ENCODE measurements at regions not wholly inside any gene's neighbourhood (a gene's known extent, or its start where the extent isn't known, plus 50 kb on each side); places are given as distances from the start of the nearest gene placed in this dataset.

- H3K9ac ChIP-seq (ENCODE audit: low read length): no peak overlapping the region
- no peak overlapping the region for H3K4me2 ChIP-seq (ENCODE audit: low read depth, low read length, poor library complexity, severe bottlenecking)
- no peaks in the 10 kb centered on the region for H3K36me3 ChIP-seq (ENCODE audit: insufficient read depth, low read length)
- H3K27ac ChIP-seq (ENCODE audit: low read length): no peak overlapping the region
- H3K9me3 ChIP-seq (ENCODE audit: low read length): no peaks in the 10 kb centered on the region
- no peaks in the 10 kb centered on the region for H3K79me2 ChIP-seq (ENCODE audit: low read length)
- no peaks in the 10 kb centered on the region for H4K20me1 ChIP-seq (ENCODE audit: insufficient read depth, low read depth, low read length)
- H2AFZ ChIP-seq (ENCODE audit: low read length): no peak overlapping the region
- H3K4me3 ChIP-seq (ENCODE audit: low read length): no peak overlapping the region
- no peaks in the 10 kb centered on the region for H3K9me2 ChIP-seq (replicated peaks; ENCODE audit: insufficient read depth, low read length)
- H3K4me1 ChIP-seq (ENCODE audit: low read length): no peaks in the 10 kb centered on the region
- H3K27me3 ChIP-seq (ENCODE audit: low read length): no peaks in the 10 kb centered on the region
- no peak for DNase-seq
Measured at GRCh38 chr7:49432254-49432653, 341.2 kb upstream of the VWC2 start.

- Histone ChIP-seq H3K9ac (ENCODE audit: low read length) (no peak overlapping the region), H3K36me3 (ENCODE audit: insufficient read depth, low read length) (no peaks in the 10 kb centered on the region), H3K27me3 (ENCODE audit: low read length) (no peaks in the 10 kb centered on the region), H3K4me2 (ENCODE audit: low read depth, low read length, poor library complexity, severe bottlenecking) (no peak overlapping the region), H4K20me1 (ENCODE audit: insufficient read depth, low read depth, low read length) (no peaks in the 10 kb centered on the region), H3K4me3 (ENCODE audit: low read length) (no peak overlapping the region), H2AFZ (ENCODE audit: low read length) (no peak overlapping the region), H3K9me2 (replicated peaks; ENCODE audit: insufficient read depth, low read length) (no peaks in the 10 kb centered on the region), H3K79me2 (ENCODE audit: low read length) (no peaks in the 10 kb centered on the region), H3K27ac (ENCODE audit: low read length) (no peak overlapping the region), H3K4me1 (ENCODE audit: low read length) (no peaks in the 10 kb centered on the region), H3K9me3 (ENCODE audit: low read length) (no peaks in the 10 kb centered on the region)
- DNase-seq: no peak
Measured at GRCh38 chr7:49433794-49434193, 339.6 kb upstream of the VWC2 start.

GRCh38 chr7:49434846-49435245, 338.6 kb upstream of the VWC2 start:
- no peaks in the 10 kb centered on the region for H3K4me1 ChIP-seq (ENCODE audit: low read length)
- DNase-seq: no peak
- H3K27ac ChIP-seq (ENCODE audit: low read length): no peak overlapping the region
- H3K4me2 ChIP-seq (ENCODE audit: low read depth, low read length, poor library complexity, severe bottlenecking): no peak overlapping the region
- H3K4me3 ChIP-seq (ENCODE audit: low read length): no peak overlapping the region
- no peaks in the 10 kb centered on the region for H4K20me1 ChIP-seq (ENCODE audit: insufficient read depth, low read depth, low read length)
- no peaks in the 10 kb centered on the region for H3K79me2 ChIP-seq (ENCODE audit: low read length)
- no peaks in the 10 kb centered on the region for H3K27me3 ChIP-seq (ENCODE audit: low read length)
- no peak overlapping the region for H3K9ac ChIP-seq (ENCODE audit: low read length)
- no peaks in the 10 kb centered on the region for H3K9me3 ChIP-seq (ENCODE audit: low read length)
- H3K36me3 ChIP-seq (ENCODE audit: insufficient read depth, low read length): no peaks in the 10 kb centered on the region
- no peaks in the 10 kb centered on the region for H3K9me2 ChIP-seq (replicated peaks; ENCODE audit: insufficient read depth, low read length)
- no peak overlapping the region for H2AFZ ChIP-seq (ENCODE audit: low read length)

DNA sequence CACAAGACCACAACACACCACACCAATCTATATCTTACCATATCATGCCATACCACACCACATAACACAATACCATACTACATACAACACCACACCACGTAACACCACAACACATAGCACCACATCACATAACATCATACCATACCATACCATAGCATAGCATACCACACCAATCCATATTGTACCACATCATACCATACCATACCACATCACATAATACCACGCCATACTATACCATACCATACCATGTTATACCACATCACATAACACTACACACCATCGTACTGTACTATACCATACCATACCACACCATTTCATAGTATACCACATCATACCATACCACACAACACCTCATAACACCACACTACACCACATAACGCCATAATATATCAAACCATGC, 335.2 kb upstream of the VWC2 start:
- Histone ChIP-seq H3K27me3 (ENCODE audit: low read length) (no peaks in the 10 kb centered on the region), H3K36me3 (ENCODE audit: insufficient read depth, low read length) (no peaks in the 10 kb centered on the region), H4K20me1 (ENCODE audit: insufficient read depth, low read depth, low read length) (no peaks in the 10 kb centered on the region), H3K4me3 (ENCODE audit: low read length) (no peak overlapping the region), H3K9me3 (ENCODE audit: low read length) (no peaks in the 10 kb centered on the region), H3K4me2 (ENCODE audit: low read depth, low read length, poor library complexity, severe bottlenecking) (no peak overlapping the region), H3K4me1 (ENCODE audit: low read length) (no peaks in the 10 kb centered on the region), H3K9me2 (replicated peaks; ENCODE audit: insufficient read depth, low read length) (no peaks in the 10 kb centered on the region), H3K9ac (ENCODE audit: low read length) (no peak overlapping the region), H3K79me2 (ENCODE audit: low read length) (no peaks in the 10 kb centered on the region), H2AFZ (ENCODE audit: low read length) (no peak overlapping the region), H3K27ac (ENCODE audit: low read length) (no peak overlapping the region)
- DNase-seq: no peak

GRCh38 chr7:49443515-49443914, 329.9 kb upstream of the VWC2 start:
- Histone ChIP-seq H3K9ac (ENCODE audit: low read length) (no peak overlapping the region), H3K79me2 (ENCODE audit: low read length) (no peaks in the 10 kb centered on the region), H3K9me2 (replicated peaks; ENCODE audit: insufficient read depth, low read length) (no peaks in the 10 kb centered on the region), H4K20me1 (ENCODE audit: insufficient read depth, low read depth, low read length) (no peaks in the 10 kb centered on the region), H2AFZ (ENCODE audit: low read length) (no peak overlapping the region), H3K36me3 (ENCODE audit: insufficient read depth, low read length) (no peaks in the 10 kb centered on the region), H3K4me1 (ENCODE audit: low read length) (no peaks in the 10 kb centered on the region), H3K27ac (ENCODE audit: low read length) (no peak overlapping the region), H3K4me3 (ENCODE audit: low read length) (no peak overlapping the region), H3K4me2 (ENCODE audit: low read depth, low read length, poor library complexity, severe bottlenecking) (no peak overlapping the region), H3K9me3 (ENCODE audit: low read length) (no peaks in the 10 kb centered on the region), H3K27me3 (ENCODE audit: low read length) (no peaks in the 10 kb centered on the region)
- no peak for DNase-seq

DNA sequence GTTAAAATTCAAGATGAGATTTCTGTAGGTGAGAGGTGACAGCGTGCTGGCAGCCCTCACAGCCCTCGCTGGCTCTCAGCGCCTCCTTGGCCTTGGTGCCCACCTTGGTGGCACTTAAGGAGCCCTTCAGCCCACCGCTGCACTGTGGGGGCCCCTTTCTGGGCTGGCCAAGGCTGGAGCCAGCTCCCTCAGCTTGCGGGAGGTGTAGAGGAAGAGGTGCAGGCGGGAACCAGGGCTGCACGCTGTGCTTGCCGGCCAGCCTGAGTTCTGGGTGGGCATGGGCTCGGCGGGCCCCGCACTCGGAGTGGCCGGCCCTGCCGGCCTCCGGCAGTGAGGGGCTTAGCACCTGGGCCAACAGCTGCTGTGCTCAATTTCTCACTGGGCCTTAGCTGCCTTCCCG, 320.0 kb upstream of the VWC2 start:
- H3K4me1 ChIP-seq (ENCODE audit: low read length): no peaks in the 10 kb centered on the region
- H3K4me3 ChIP-seq (ENCODE audit: low read length): no peak overlapping the region
- H3K9me3 ChIP-seq (ENCODE audit: low read length): no peaks in the 10 kb centered on the region
- no peak overlapping the region for H2AFZ ChIP-seq (ENCODE audit: low read length)
- H3K9ac ChIP-seq (ENCODE audit: low read length): no peak overlapping the region
- no peaks in the 10 kb centered on the region for H3K27me3 ChIP-seq (ENCODE audit: low read length)
- no peaks in the 10 kb centered on the region for H3K36me3 ChIP-seq (ENCODE audit: insufficient read depth, low read length)
- H3K4me2 ChIP-seq (ENCODE audit: low read depth, low read length, poor library complexity, severe bottlenecking): no peak overlapping the region
- no peak overlapping the region for H3K27ac ChIP-seq (ENCODE audit: low read length)
- DNase-seq: no peak
- no peaks in the 10 kb centered on the region for H4K20me1 ChIP-seq (ENCODE audit: insufficient read depth, low read depth, low read length)
- H3K9me2 ChIP-seq (replicated peaks; ENCODE audit: insufficient read depth, low read length): no peaks in the 10 kb centered on the region; the same call in 1 of the 2 replicates
- no peaks in the 10 kb centered on the region for H3K79me2 ChIP-seq (ENCODE audit: low read length)

- Histone ChIP-seq H2AFZ (ENCODE audit: low read length) (no peak overlapping the region), H3K27ac (ENCODE audit: low read length) (no peak overlapping the region), H3K9ac (ENCODE audit: low read length) (no peak overlapping the region), H3K79me2 (ENCODE audit: low read length) (no peaks in the 10 kb centered on the region), H3K4me1 (ENCODE audit: low read length) (peaks cover 3% of the 10 kb centered on the region; the same call in 1 of the 2 replicates), H3K4me3 (ENCODE audit: low read length) (no peak overlapping the region), H3K9me3 (ENCODE audit: low read length) (no peaks in the 10 kb centered on the region), H3K4me2 (ENCODE audit: low read depth, low read length, poor library complexity, severe bottlenecking) (no peak overlapping the region), H3K36me3 (ENCODE audit: insufficient read depth, low read length) (no peaks in the 10 kb centered on the region), H3K27me3 (ENCODE audit: low read length) (no peaks in the 10 kb centered on the region), H3K9me2 (replicated peaks; ENCODE audit: insufficient read depth, low read length) (no peaks in the 10 kb centered on the region), H4K20me1 (ENCODE audit: insufficient read depth, low read depth, low read length) (no peaks in the 10 kb centered on the region)
- no peak for DNase-seq
Measured at GRCh38 chr7:49479441-49479840, 294.0 kb upstream of the VWC2 start.

DNA sequence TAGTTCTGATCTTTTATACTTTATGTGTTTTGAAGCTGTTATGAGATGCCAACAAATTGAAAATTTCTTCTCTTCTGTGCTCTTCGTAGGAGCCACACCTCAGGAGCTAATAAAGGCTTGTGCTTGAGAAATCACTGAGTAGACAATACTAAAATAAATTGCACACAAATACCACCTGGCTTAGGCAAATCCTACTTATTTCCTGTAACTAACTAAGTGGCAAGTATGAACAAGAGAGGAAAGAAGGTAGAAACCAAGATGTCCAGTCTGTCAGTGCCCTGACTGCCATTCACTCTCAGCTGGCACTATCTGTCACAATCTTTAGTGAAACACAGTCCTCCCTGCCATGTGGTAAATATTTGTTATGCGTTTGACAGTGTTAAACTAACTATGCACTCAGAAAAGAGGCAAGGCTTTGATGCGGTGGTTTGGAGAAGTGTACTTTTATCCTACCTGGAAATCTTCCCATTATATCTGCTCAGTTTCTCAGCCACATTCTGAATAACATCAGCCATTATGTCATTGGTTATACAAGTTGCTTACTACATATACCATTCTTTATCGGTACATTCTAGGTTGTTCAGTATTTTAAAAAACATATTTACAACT, 293.4 kb upstream of the VWC2 start:
- Histone ChIP-seq H3K27me3 (ENCODE audit: low read length) (no peaks in the 10 kb centered on the region), H3K9ac (ENCODE audit: low read length) (no peak overlapping the region), H3K9me2 (replicated peaks; ENCODE audit: insufficient read depth, low read length) (no peaks in the 10 kb centered on the region), H3K9me3 (ENCODE audit: low read length) (no peaks in the 10 kb centered on the region), H3K36me3 (ENCODE audit: insufficient read depth, low read length) (no peaks in the 10 kb centered on the region), H4K20me1 (ENCODE audit: insufficient read depth, low read depth, low read length) (no peaks in the 10 kb centered on the region), H3K27ac (ENCODE audit: low read length) (no peak overlapping the region), H3K4me1 (ENCODE audit: low read length) (peaks cover 3% of the 10 kb centered on the region; the same call in 1 of the 2 replicates), H3K4me2 (ENCODE audit: low read depth, low read length, poor library complexity, severe bottlenecking) (no peak overlapping the region), H2AFZ (ENCODE audit: low read length) (no peak overlapping the region), H3K4me3 (ENCODE audit: low read length) (no peak overlapping the region), H3K79me2 (ENCODE audit: low read length) (no peaks in the 10 kb centered on the region)
- DNase-seq: no peak

GRCh38 chr7:49481075-49481474, 292.4 kb upstream of the VWC2 start:
- Histone ChIP-seq H3K36me3 (ENCODE audit: insufficient read depth, low read length) (no peaks in the 10 kb centered on the region), H3K27ac (ENCODE audit: low read length) (no peak overlapping the region), H3K9me2 (replicated peaks; ENCODE audit: insufficient read depth, low read length) (no peaks in the 10 kb centered on the region), H3K9me3 (ENCODE audit: low read length) (no peaks in the 10 kb centered on the region), H3K9ac (ENCODE audit: low read length) (no peak overlapping the region), H3K79me2 (ENCODE audit: low read length) (no peaks in the 10 kb centered on the region), H3K4me2 (ENCODE audit: low read depth, low read length, poor library complexity, severe bottlenecking) (no peak overlapping the region), H3K4me3 (ENCODE audit: low read length) (no peak overlapping the region), H3K27me3 (ENCODE audit: low read length) (no peaks in the 10 kb centered on the region), H2AFZ (ENCODE audit: low read length) (no peak overlapping the region), H4K20me1 (ENCODE audit: insufficient read depth, low read depth, low read length) (no peaks in the 10 kb centered on the region), H3K4me1 (ENCODE audit: low read length) (peaks cover 3% of the 10 kb centered on the region; the same call in 1 of the 2 replicates)
- no peak for DNase-seq
